ENCODE measurements at regions not wholly inside any gene's neighbourhood (a gene's known extent, or its start where the extent isn't known, plus 50 kb on each side); places are given as distances from the start of the nearest gene placed in this dataset.

- Histone ChIP-seq H3K27me3 (no peaks in the 10 kb centered on the region), H3K9me3 (no peaks in the 10 kb centered on the region), H3K36me3 (no peaks in the 10 kb centered on the region), H3K4me1 (no peaks in the 10 kb centered on the region), H3K27ac (no peak overlapping the region), H3K4me3 (no peak overlapping the region)
- intact Hi-C loops (cut with DNase I): no loop called here
- DNase-seq: no peak
- TF ChIP-seq EP300 (IDR thresholded peaks at IDR 0.05) (no peak), POLR2AphosphoS5 (IDR thresholded peaks at IDR 0.05) (no peak), POLR2A (IDR thresholded peaks at IDR 0.05) (no peak)
- TF ChIP-seq, protein P1, sequence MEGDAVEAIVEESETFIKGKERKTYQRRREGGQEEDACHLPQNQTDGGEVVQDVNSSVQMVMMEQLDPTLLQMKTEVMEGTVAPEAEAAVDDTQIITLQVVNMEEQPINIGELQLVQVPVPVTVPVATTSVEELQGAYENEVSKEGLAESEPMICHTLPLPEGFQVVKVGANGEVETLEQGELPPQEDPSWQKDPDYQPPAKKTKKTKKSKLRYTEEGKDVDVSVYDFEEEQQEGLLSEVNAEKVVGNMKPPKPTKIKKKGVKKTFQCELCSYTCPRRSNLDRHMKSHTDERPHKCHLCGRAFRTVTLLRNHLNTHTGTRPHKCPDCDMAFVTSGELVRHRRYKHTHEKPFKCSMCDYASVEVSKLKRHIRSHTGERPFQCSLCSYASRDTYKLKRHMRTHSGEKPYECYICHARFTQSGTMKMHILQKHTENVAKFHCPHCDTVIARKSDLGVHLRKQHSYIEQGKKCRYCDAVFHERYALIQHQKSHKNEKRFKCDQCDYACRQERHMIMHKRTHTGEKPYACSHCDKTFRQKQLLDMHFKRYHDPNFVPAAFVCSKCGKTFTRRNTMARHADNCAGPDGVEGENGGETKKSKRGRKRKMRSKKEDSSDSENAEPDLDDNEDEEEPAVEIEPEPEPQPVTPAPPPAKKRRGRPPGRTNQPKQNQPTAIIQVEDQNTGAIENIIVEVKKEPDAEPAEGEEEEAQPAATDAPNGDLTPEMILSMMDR (IDR thresholded peaks at IDR 0.05): no peak
- WGBS, 2 donors: 85 to 93% methylated on average over 1 of the region's 1 CpG
Measured at GRCh38 chr5:121008041-121008440, 543.9 kb downstream of the PRR16 start.

- no peaks in the 10 kb centered on the region for H3K9me3 ChIP-seq
- no peak overlapping the region for H3K4me3 ChIP-seq
- no peak for TF ChIP-seq POLR2AphosphoS5 (IDR thresholded peaks at IDR 0.05)
- no peak for TF ChIP-seq POLR2A (IDR thresholded peaks at IDR 0.05)
- TF ChIP-seq EP300 (IDR thresholded peaks at IDR 0.05): no peak
- TF ChIP-seq, protein P1 (IDR thresholded peaks at IDR 0.05): no peak
- no peaks in the 10 kb centered on the region for H3K27me3 ChIP-seq
- H3K4me1 ChIP-seq: no peaks in the 10 kb centered on the region
- H3K27ac ChIP-seq: no peak overlapping the region
- no peaks in the 10 kb centered on the region for H3K36me3 ChIP-seq
- no peak for DNase-seq
- intact Hi-C loops (cut with DNase I): no loop called here
Measured at GRCh38 chr5:121009058-121009457, 545.0 kb downstream of the PRR16 start.

DNA sequence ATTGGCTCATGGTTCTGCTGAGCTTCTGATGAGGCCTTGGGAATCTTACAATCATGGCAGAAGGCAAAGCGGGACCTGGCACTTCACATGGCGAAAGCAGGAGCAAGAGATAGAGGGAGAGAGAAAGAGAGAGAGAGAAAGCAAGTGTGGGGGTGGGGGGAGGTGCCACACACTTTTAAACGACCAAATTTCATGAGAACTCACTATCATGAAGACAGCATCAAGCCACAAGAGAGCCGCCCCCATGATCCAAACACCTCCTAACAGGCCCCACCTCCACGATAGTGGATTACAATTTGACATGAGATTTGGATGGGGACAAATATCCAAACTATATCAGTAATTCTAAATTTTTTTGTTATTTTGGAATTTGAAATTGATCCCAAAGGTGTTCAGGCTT is 553.9 kb downstream of the PRR16 start:
- Histone ChIP-seq H3K9me3 (no peaks in the 10 kb centered on the region), H3K27me3 (no peaks in the 10 kb centered on the region), H3K4me1 (no peaks in the 10 kb centered on the region), H3K27ac (no peak overlapping the region), H3K4me3 (no peak overlapping the region), H3K36me3 (no peaks in the 10 kb centered on the region)
- WGBS, 2 donors: 81 to 84% methylated on average over 5 of the region's 5 CpGs
- no peak for DNase-seq
- intact Hi-C loops (cut with DNase I): no loop called here
- TF ChIP-seq EP300 (IDR thresholded peaks at IDR 0.05) (no peak), POLR2AphosphoS5 (IDR thresholded peaks at IDR 0.05) (no peak), POLR2A (IDR thresholded peaks at IDR 0.05) (no peak)
- TF ChIP-seq, protein P1 (IDR thresholded peaks at IDR 0.05): no peak

DNA sequence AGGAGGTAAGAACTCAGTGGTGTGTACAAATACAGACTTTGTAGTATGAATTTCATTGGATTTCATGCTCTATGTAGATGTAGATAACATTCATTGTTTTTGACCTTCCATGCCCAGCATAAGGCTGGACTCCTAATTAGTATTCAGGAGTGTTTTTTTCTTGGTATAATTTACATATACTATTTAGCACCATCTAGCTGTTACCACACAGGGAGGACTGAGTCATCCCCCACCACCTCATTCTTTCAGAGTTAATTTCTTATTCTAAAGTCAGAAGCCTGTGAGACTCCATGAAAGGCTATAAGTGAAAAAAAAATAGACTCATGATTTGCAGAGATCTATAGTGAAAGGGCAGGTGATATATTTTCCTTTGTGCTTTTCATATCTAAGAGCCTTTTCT is 555.0 kb downstream of the PRR16 start:
- no peak for TF ChIP-seq POLR2A (IDR thresholded peaks at IDR 0.05)
- TF ChIP-seq, protein P1 (IDR thresholded peaks at IDR 0.05): no peak
- TF ChIP-seq EP300 (IDR thresholded peaks at IDR 0.05): no peak
- no peak for TF ChIP-seq POLR2AphosphoS5 (IDR thresholded peaks at IDR 0.05)
- no peak overlapping the region for H3K4me3 ChIP-seq
- intact Hi-C loops (cut with DNase I): no loop called here

DNA sequence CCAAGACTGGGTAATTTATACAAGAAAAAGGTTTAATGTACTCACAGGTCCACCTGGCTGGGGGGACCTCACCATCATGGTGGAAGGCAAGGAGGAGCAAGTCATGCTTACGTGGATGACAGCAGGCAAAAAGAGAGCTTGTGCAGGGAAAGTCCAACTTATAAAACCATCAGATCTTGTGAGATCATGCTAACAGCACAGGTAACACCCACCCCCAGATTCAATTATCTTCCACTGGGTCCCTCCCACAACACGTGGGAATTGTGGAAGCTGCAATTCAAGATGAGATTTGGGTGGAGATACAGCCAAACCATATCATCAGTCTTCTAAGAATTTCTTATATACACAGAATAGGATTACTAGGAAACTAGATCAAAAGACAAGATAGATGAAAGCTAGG is 555.6 kb downstream of the PRR16 start:
- Histone ChIP-seq H3K36me3 (no peaks in the 10 kb centered on the region), H3K27ac (no peak overlapping the region), H3K9me3 (no peaks in the 10 kb centered on the region), H3K27me3 (no peaks in the 10 kb centered on the region), H3K4me3 (no peak overlapping the region), H3K4me1 (no peaks in the 10 kb centered on the region)
- intact Hi-C loops (cut with DNase I): no loop called here
- DNase-seq: no peak
- WGBS, 2 donors: 50 to 65% methylated on average over 2 of the region's 2 CpGs
- TF ChIP-seq EP300 (IDR thresholded peaks at IDR 0.05) (no peak), POLR2A (IDR thresholded peaks at IDR 0.05) (no peak), POLR2AphosphoS5 (IDR thresholded peaks at IDR 0.05) (no peak)
- TF ChIP-seq, protein P1 (IDR thresholded peaks at IDR 0.05): no peak

More for the DNA sequence above, 555.0 kb downstream of the PRR16 start:
- Histone ChIP-seq H3K36me3 (no peaks in the 10 kb centered on the region), H3K4me1 (no peaks in the 10 kb centered on the region), H3K27ac (no peak overlapping the region), H3K27me3 (no peaks in the 10 kb centered on the region), H3K9me3 (no peaks in the 10 kb centered on the region)
- no peak for DNase-seq

Measured in sigmoid colon (tissue), 6 donors.